Gastrocnemius medialis (tissue), 4 donors: ENCODE measurements at regions not wholly inside any gene's neighbourhood (a gene's known extent, or its start where the extent isn't known, plus 50 kb on each side); places are given as distances from the start of the nearest gene placed in this dataset.

Source experiments
- ATAC-seq, 2 donors: fragments of 150-250 bp; one replicate each; pipeline ENCODE4 v1.9.1; 2016
- DNase-seq, 2 donors: peaks; one replicate each; pipeline ENCODE4 v3.0.0-alpha.2; 2019
- H3K27ac ChIP-seq, 4 donors: fragments of 200-600 bp; sonication (generic); 1 replicate in 1 of 4; 2 replicates in 3 of 4; pipeline ENCODE4 v1.5.1; 2016 to 2018; ENCODE audit warnings: mild to moderate bottlenecking in 2 of 4, moderate library complexity in 1 of 4
- H3K27me3 ChIP-seq, 3 donors: fragments of 200-600 bp; sonication (generic) in 2 of 3; 1 replicate in 1 of 3; 2 replicates in 2 of 3; pipeline versions ENCODE4 v1.5.1 to v1.6.0; 2016 to 2019; ENCODE audit warnings: mild to moderate bottlenecking in 1 of 3, moderate library complexity in 1 of 3
- H3K36me3 ChIP-seq, 2 donors: fragments of 200-600 bp; sonication (generic) in 1 of 2; one replicate each; pipeline ENCODE4 v1.5.1; 2017 to 2018
- H3K4me1 ChIP-seq, 2 donors: fragments of 200-600 bp; sonication (generic) in 1 of 2; one replicate each; pipeline ENCODE4 v1.5.1; 2016 to 2017; ENCODE audit warnings: mild to moderate bottlenecking in 2 of 2
- H3K4me3 ChIP-seq, 4 donors: fragments of 200-600 bp; sonication (generic) in 3 of 4; 1 replicate in 1 of 4; 2 replicates in 3 of 4; pipeline ENCODE4 v1.5.1; 2016 to 2019; ENCODE audit warnings: mild to moderate bottlenecking in 2 of 4
- H3K9me3 ChIP-seq, 3 donors: fragments of 200-600 bp; sonication (generic) in 2 of 3; 1 replicate in 1 of 3; 2 replicates in 2 of 3; pipeline ENCODE4 v1.5.1; 2016 to 2019
- POLR2A ChIP-seq, 2 donors: fragments of 450-650 bp; IDR thresholded peaks; one replicate each; pipeline ENCODE4 v1.6.1; 2017; ENCODE audit warnings: antibody characterized with exemption in 2 of 2, mild to moderate bottlenecking in 2 of 2, moderate library complexity in 2 of 2
- in situ Hi-C, 4 donors: fragments of 200-750 bp; cut with MboI; loops; one replicate each; pipeline versions ENCODE4 v1.15.0 to v1.8.0; 2017; ENCODE audit warnings: low sequenced_read_pairs in 4 of 4
- intact Hi-C: fragments of 100-400 bp; cut with DNase I; formaldehyde crosslinking; loops from one replicate; pipeline ENCODE4 v1.15.1; 2023; ENCODE audit warnings: low total_unique reads
- TF ChIP-seq, protein P1 (sequence below), 5 experiments: fragments of 450-650 bp in 3 of 5; fragments of 200-600 bp in 2 of 5; sonication (generic) in 2 of 5; IDR thresholded peaks in 4 of 5; conservative IDR thresholded peaks in 1 of 5; 1 replicate in 4 of 5; 2 replicates in 1 of 5; pipeline ENCODE4 v1.5.1; 2016 to 2019; ENCODE audit warnings: antibody characterized with exemption in 5 of 5, mild to moderate bottlenecking in 3 of 5, moderate library complexity in 3 of 5

DNA sequence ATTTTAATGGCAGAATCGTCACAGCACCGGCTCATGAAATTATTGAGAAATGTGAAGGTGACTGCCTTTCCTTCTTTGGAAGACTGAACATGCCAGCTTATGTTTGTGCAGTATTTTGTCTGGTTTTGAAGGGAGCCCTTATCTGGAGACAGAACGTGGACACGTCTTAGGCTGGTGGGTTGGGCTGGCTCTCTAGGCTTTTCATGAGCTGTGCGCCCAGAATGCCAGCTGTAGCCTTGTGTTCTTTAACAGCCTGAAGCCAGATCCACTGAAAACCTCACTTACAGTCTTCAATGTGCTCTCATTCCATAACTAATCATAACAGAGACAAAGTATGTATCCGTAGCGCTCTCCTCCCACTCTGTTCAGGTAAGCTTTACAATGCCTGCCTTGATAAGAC lies 184.4 kb upstream of the HTR2A start:
- intact Hi-C loops = no loop called here
- ATAC-seq = no peak
- no peaks in the 10 kb centered on the region for H3K9me3 ChIP-seq
- H3K27ac ChIP-seq = no peak overlapping the region
- H3K27me3 ChIP-seq = no peaks in the 10 kb centered on the region
- no peaks in the 10 kb centered on the region for H3K36me3 ChIP-seq
- TF ChIP-seq, protein P1, sequence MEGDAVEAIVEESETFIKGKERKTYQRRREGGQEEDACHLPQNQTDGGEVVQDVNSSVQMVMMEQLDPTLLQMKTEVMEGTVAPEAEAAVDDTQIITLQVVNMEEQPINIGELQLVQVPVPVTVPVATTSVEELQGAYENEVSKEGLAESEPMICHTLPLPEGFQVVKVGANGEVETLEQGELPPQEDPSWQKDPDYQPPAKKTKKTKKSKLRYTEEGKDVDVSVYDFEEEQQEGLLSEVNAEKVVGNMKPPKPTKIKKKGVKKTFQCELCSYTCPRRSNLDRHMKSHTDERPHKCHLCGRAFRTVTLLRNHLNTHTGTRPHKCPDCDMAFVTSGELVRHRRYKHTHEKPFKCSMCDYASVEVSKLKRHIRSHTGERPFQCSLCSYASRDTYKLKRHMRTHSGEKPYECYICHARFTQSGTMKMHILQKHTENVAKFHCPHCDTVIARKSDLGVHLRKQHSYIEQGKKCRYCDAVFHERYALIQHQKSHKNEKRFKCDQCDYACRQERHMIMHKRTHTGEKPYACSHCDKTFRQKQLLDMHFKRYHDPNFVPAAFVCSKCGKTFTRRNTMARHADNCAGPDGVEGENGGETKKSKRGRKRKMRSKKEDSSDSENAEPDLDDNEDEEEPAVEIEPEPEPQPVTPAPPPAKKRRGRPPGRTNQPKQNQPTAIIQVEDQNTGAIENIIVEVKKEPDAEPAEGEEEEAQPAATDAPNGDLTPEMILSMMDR (IDR thresholded peaks at IDR 0.05 in 4 of 5, conservative IDR thresholded peaks at IDR 0.05 in 1 of 5) = no peak
- TF ChIP-seq POLR2A (IDR thresholded peaks at IDR 0.05) = no peak
- DNase-seq = no peak
- in situ Hi-C loops = no loop called here
- H3K4me1 ChIP-seq = no peaks in the 10 kb centered on the region
- no peak overlapping the region for H3K4me3 ChIP-seq

DNA sequence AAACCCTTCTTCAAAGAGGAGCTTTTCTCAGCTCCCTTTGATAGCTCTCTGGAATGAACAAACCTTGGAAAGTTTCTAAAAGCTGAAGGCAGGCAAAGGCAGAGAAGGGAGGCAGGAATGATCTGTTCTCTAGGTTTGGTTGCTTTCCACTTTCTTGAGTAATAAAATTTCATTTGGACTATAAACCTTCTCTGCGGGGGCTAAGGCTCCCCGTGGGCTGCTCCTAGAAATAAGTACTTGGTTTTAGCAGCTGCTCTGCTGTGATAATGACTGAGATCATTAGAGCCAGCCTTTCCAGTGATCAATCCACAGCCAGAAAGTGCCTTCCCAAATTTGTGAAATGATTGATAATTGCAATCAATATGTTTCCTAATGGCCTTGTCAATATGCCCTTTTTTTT lies 183.8 kb upstream of the HTR2A start:
- TF ChIP-seq, protein P1 (IDR thresholded peaks at IDR 0.05 in 4 of 5, conservative IDR thresholded peaks at IDR 0.05 in 1 of 5) = no peak
- TF ChIP-seq POLR2A (IDR thresholded peaks at IDR 0.05) = no peak
- H3K4me1 ChIP-seq = no peaks in the 10 kb centered on the region
- no peak overlapping the region for H3K4me3 ChIP-seq
- in situ Hi-C loops (no loop called here), intact Hi-C loops (no loop called here)
- no peaks in the 10 kb centered on the region for H3K27me3 ChIP-seq
- ATAC-seq (no peak), DNase-seq (no peak)
- no peak overlapping the region for H3K27ac ChIP-seq
- H3K36me3 ChIP-seq = no peaks in the 10 kb centered on the region
- no peaks in the 10 kb centered on the region for H3K9me3 ChIP-seq

GRCh38 chr13:47076500-47076899 lies 179.6 kb upstream of the HTR2A start:
- Histone ChIP-seq H3K4me3 (no peak overlapping the region), H3K27me3 (no peaks in the 10 kb centered on the region), H3K36me3 (no peaks in the 10 kb centered on the region), H3K4me1 (no peaks in the 10 kb centered on the region), H3K27ac (no peak overlapping the region), H3K9me3 (no peaks in the 10 kb centered on the region)
- DNase-seq (no peak), ATAC-seq (no peak)
- TF ChIP-seq, protein P1 (IDR thresholded peaks at IDR 0.05 in 4 of 5, conservative IDR thresholded peaks at IDR 0.05 in 1 of 5) = no peak
- TF ChIP-seq POLR2A (IDR thresholded peaks at IDR 0.05) = no peak
- in situ Hi-C loops = no loop called here
- intact Hi-C loops = no loop called here

DNA sequence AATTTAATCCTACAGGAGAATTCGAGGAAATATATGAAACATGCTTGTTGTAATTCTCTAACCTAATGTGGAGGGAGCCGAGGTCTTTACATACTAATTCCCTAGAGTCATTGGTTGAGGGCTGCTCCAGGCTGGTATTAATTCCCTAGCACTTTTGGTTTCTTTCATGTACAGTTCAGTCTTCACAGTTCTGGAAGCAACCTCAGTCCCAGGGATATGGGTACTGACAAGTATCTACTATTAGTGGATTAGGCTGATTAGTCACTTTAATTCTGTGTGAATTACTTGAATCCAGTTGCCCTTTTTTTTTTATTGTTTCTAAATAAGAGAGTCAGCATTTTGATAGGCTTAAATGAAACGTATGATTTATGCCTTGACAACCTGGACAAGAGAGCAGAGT lies 172.3 kb upstream of the HTR2A start:
- Histone ChIP-seq H3K9me3 (no peaks in the 10 kb centered on the region), H3K4me3 (no peak overlapping the region), H3K4me1 (no peaks in the 10 kb centered on the region), H3K27me3 (no peaks in the 10 kb centered on the region), H3K27ac (no peak overlapping the region), H3K36me3 (no peaks in the 10 kb centered on the region)
- intact Hi-C loops = no loop called here
- ATAC-seq (no peak), DNase-seq (no peak)
- in situ Hi-C loops = no loop called here
- TF ChIP-seq POLR2A (IDR thresholded peaks at IDR 0.05) = no peak
- TF ChIP-seq, protein P1 (IDR thresholded peaks at IDR 0.05 in 4 of 5, conservative IDR thresholded peaks at IDR 0.05 in 1 of 5) = no peak

DNA sequence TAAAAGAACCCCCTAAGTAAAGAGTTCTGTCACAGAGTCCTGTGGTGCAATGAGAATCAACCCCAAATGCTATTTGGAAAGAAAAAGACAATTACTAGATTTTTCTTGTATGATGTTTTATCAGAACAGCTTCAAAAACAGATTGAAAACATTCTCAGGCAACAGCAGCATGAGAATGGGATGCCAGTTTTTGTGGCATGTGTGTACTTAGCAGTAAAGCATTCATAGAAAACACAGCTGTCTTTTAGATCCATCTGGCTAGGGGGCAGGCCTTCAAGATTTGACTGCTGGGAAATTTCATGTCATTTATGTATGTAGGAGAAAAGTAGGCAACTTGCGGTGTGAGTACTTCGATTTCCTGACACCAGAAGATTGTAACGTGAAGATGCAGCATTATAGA lies 170.5 kb upstream of the HTR2A start:
- DNase-seq (no peak), ATAC-seq (no peak)
- TF ChIP-seq, protein P1 (IDR thresholded peaks at IDR 0.05 in 4 of 5, conservative IDR thresholded peaks at IDR 0.05 in 1 of 5) = no peak
- no peak for TF ChIP-seq POLR2A (IDR thresholded peaks at IDR 0.05)
- Histone ChIP-seq H3K4me1 (no peaks in the 10 kb centered on the region), H3K4me3 (no peak overlapping the region), H3K36me3 (no peaks in the 10 kb centered on the region), H3K9me3 (no peaks in the 10 kb centered on the region), H3K27ac (no peak overlapping the region), H3K27me3 (no peaks in the 10 kb centered on the region)
- intact Hi-C loops = no loop called here
- in situ Hi-C loops = no loop called here
